Activated T-cell treated with anti-CD3 and anti-CD28 coated beads for 24 hours (primary cell): ENCODE measurements at regions not wholly inside any gene's neighbourhood (a gene's known extent, or its start where the extent isn't known, plus 50 kb on each side); places are given as distances from the start of the nearest gene placed in this dataset.

Experiments used
- DNase-seq: peaks from one replicate; pipeline ENCODE4 v3.0.0-alpha.2; 2020; ENCODE audit warnings: low read depth

DNA sequence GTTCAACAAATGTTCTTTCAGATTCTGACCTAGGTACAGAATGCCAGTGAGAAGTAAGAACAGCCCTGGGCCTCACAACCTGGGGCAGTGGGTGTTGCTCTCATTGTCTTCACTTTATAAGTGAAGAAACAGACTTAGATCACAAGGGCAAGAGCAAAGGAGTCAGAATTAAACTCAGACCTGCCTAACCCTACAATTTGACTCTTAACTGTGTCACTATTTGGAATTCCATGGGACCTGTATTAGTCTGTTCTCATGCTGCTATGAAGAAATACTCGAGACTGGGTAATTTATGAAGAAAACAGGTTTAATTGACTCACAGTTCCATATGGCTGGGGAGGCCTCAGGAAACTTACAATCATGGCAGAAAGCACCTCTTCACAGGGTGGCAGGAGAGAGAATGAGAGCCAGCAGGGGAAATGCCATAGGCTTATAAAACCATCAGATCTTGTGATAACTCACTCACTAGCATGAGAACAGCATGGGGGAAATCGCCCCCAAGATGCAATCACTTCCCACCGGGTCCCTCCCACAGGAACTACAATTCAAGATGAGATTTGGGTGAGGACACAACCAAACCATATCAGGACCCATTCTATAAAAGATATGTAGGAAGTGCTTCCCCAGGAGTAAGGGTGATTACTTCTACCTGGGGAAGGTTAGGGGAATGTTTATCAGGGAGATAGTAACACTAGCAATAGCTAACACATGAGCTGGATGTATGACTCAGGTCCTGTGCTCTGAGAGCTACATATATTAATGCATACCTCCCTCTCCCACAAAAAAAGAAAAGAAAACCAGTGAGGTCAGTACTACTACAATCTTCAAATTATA, 270.1 kb downstream of the SOX9 start:
- DNase-seq, result no peak

DNA sequence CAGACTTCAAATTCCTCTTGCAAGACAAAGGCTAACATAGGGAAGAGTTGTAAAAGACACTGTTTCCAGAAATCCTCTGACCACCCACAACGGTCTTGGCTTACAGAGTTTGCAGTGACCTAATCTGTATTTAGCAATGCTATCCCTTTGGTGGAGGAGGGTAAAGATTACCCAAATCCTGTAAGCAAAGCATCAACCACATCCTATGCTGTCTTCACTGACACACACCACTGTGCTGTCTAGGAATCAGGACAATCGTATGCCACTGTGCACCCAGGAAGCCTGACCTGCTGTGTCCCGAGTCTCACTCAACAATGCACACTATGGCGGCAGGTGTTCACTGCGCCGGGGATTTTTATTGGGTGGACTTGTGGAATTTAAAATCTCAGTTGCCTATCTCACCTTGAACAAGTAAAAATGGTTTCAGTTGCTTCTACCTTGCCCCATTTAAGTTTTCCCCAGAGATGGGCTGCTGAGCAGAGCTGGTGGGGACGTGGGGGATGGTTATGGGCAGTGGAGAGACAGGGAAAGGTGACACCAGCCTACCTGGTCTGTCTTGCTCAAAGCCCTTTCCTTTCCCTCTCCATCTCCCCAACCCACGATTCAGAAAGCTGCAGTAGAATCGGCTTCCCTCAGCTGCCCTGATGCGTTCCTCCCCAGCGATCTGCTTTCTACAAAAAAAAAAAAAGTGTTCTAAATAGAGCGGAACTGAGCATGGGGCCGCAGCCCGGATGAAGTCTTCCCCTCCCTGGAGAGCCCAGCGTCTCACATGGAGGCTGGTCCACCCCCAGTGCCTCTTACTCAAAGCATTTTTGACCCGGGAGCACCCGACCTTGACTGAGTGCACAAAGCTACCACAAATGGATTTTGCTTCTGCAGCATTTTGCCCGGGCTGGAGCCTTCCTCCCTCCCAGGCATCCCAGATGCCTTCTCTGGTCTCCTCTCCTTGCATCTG, 271.5 kb downstream of the SOX9 start:
- no peak for DNase-seq

- no peak for DNase-seq
Measured at GRCh38 chr17:72393553-72393952, 272.7 kb downstream of the SOX9 start.

DNA sequence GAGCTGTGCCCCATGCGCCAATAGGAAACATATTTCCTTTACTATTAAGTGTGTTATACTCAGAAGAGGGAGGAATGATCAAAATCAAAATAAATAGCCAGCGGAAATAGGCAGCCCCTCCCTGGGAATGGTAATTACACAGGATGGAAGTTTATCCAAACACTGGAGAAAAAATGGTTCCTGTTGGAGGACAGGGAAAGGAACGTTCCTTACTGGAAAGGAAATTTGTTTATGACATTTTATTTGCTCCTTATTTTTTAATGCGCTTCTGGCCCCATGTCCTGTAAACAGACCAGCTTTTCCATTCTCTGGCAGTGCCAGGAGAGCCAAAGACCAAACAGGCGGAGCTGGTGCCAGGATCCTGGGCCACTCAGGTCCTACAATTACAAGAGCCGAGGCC, 273.7 kb downstream of the SOX9 start:
- no peak for DNase-seq

DNA sequence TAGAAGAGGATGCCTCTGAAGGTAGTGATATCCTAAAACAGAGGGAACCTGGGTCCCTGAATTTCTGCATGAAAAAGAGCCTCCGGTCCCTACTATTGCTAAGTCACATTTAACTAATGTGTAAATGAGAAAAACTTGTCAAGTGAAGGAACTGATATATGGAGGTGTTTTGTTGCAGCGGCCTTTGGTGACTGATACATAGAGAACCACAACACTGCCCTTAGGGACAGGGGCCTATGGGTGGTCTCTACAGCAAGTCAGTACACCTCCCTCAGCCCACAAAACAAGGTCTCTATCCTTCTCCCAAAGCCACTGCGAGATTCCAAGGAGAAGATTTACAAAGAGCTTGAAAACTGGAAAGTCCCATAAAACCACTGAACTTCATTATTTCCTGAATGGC, 275.3 kb downstream of the SOX9 start:
- no peak for DNase-seq

- DNase-seq, result no peak
Measured at GRCh38 chr17:72397223-72397667, 276.4 kb downstream of the SOX9 start.

DNA sequence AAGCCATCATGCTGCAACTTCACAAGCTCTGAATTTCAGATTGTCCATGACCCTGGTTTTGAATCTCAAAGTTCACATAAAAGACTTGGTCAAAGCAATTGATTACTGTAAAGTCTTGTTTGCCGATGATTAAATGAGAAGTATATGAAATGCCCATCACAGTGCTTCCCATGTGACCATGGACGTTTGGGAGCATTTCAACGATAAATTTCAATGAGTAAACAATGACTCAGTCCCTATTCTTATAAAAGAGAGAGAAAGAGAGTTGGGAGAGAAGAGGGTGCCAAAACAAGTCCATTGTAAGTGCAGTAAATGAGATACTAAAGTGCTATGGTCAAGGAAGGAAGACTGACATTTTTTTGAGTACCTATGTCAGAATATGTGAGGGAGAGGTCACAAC, 276.9 kb downstream of the SOX9 start:
- no peak for DNase-seq

DNA sequence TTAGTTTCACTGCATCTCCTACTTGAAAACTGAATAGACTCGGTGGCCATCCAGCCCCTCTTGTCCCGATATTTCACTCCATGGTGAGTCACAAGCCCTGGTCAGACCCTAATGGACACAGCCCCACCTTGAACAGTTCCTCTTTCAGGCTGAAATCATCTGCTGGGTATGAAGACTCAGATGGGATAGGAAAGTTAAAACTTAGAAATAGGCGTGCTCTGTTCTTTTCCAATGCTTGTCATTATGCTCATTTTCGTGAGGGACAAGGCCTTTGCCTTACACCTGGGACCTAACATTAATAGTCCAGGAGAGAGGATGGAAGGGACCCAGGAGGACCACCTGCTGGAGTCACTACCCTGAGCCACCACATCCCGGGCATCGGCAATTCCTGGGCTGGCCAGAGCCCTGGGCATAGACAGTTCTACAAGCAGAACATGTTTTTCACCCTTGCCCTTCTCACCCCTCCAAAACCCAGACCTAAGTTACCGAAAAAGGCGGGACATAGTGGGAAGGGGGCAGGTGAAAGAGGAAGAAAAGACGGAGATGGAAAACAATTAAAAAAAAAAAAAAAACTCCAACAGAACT, 278.3 kb downstream of the SOX9 start:
- DNase-seq, result no peak

GRCh38 chr17:72399608-72400487, 279.0 kb downstream of the SOX9 start:
- DNase-seq, result no peak

- DNase-seq, result no peak
Measured at GRCh38 chr17:72400488-72400827, 279.6 kb downstream of the SOX9 start.

DNA sequence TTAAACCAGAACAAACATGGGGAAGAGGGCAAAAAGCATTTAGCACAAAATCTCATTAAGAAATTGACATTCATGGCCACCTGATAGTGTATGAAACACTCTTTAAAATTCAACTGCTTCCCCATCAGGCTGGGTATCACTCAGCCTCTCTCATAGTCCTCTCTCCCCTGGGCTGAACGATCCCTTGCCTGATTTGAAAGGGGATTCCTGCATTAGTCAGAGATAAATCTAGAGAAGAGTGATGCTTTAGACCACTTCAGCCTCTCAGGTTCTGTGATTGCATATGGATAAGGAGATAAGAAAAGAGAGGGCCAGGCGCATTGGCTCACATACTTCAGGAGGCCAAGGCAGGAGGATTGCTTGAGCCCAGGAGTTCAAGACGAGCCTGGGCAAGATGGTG, 280.0 kb downstream of the SOX9 start:
- DNase-seq, result no peak

- no peak for DNase-seq
Measured at GRCh38 chr17:72401883-72402726, 281.3 kb downstream of the SOX9 start.

GRCh38 chr17:72402727-72403210, 281.9 kb downstream of the SOX9 start:
- DNase-seq, result no peak

- no peak for DNase-seq
Measured at GRCh38 chr17:72403713-72404209, 282.9 kb downstream of the SOX9 start.

GRCh38 chr17:72404872-72405271, 284.1 kb downstream of the SOX9 start:
- no peak for DNase-seq

DNA sequence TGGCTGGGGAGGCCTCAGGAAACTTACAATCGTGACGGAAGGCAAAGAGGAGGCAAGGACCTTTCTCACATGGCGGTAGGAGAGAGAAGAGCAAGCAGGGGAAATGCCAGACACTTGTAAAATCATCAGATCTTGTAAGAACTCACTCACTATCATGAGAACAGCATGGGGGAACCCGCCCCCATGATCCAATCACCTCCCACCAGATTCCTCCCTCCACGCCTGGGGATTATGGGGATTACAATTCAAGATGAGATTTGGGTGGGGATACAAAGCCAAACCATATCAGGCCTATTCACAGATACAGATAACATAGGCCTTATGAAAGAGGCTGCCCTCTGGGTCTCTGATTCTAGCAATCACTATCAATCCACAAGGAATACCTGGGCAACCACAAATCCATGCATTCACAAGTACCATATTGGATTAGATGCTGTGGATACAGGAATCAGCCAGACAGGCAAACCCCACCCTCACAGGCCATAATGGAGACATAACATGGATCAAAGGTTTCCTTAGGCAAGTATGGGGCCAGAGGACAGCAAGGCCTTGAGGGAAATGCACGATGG, 284.9 kb downstream of the SOX9 start:
- DNase-seq, result no peak

GRCh38 chr17:72406498-72406897, 285.7 kb downstream of the SOX9 start:
- DNase-seq, result no peak

GRCh38 chr17:72407336-72407909, 286.6 kb downstream of the SOX9 start:
- no peak for DNase-seq

GRCh38 chr17:72407931-72408330, 287.1 kb downstream of the SOX9 start:
- DNase-seq, result no peak

DNA sequence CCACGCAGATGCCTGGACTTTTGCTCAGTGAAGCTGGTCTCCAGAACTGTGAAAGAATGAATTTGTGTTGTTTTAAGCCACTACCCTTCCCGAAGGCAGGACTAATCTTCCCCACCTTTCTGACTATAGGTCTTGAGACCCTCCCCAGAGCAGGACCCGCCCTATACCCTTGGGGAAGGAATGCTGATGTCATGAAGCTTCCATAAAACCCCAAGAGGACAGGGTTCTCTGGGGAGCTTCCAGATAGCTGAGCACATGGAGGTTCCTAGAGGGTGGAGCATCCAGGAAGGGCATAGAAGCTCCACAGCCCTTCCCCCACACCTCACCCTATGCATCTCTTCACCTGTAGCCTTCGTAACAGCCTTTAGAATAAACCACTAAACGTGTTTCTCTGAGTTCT, 287.8 kb downstream of the SOX9 start:
- DNase-seq, result no peak
